Effector CD4-positive, alpha-beta T cell (primary cell): ENCODE measurements at regions not wholly inside any gene's neighbourhood (a gene's known extent, or its start where the extent isn't known, plus 50 kb on each side); places are given as distances from the start of the nearest gene placed in this dataset.

Source experiments
- DNase-seq: peaks from one replicate; pipeline ENCODE4 v3.0.0-alpha.2; 2020

DNA sequence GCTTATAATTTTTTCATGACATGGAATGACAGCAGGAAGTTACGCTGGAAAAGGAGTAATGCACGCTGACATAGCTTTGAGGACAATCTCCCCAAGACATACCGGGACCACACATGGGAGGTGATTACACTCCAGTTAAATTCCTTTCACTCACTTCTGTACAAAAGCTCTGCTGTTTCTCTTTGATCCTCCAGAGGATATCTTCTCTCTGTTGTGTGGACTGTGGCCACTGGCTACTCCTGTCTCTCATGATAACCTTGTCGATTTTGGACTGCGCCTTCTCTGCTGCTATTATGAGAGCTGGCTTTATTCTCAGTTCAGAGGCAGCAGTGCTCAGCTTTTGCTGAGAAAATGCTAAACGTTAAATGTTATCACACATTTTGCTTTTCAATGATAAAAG, 464.6 kb downstream of the FGF9 start:
- DNase-seq, result no peak

DNA sequence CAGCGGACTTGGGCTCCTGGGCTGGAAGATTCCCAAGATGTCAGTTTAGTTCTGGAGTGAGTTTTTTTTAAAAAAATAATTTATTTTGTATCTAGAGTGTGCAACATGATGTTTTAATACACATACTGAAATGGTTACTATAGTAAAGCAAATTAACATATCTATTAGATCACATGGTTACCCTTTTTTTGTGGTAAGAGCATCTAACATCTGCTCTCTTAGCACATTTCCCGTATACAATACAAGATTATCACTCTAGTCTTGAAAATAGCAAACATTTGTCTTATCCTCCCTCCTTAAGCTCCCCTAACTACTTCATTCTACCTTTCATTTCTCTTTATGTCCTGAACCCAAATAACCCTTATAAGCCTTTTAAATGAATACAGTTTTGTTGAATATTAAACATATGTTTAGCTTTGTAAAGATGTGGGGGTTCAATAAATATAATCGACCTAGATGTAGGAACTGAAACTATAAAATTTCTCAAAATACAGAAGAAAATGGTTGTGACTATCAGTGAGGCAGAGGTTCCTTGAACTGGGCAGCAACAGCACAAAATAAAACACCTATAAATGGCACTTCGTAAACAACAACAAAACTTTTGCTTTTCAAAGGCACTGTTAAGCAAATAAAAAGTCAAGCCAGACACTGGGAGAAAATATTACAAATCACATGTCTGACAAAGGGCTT, 466.6 kb downstream of the FGF9 start:
- DNase-seq, result no peak

GRCh38 chr13:22138947-22139346, 468.1 kb downstream of the FGF9 start:
- no peak for DNase-seq

- no peak for DNase-seq
Observed at GRCh38 chr13:22141716-22142115, 470.8 kb downstream of the FGF9 start.

DNA sequence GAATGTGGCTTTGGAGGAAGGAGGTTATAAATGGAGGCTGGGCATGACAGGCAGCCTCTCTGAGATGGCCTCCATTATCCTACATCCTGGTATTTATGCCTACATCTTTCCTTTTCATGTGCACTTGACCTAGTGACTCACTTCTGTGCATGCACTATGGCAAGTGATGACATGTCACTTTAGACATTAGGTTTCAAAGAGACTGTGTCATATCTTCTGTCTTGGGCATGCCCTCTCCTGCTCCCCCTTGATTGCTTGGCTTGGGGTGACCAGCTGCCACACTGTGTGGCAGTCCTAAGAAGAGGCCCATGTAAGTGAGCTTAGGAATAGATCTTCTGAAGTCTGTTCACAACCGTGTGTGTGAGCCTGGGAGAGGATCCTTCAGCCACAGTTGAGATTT, 472.8 kb downstream of the FGF9 start:
- DNase-seq, result no peak

DNA sequence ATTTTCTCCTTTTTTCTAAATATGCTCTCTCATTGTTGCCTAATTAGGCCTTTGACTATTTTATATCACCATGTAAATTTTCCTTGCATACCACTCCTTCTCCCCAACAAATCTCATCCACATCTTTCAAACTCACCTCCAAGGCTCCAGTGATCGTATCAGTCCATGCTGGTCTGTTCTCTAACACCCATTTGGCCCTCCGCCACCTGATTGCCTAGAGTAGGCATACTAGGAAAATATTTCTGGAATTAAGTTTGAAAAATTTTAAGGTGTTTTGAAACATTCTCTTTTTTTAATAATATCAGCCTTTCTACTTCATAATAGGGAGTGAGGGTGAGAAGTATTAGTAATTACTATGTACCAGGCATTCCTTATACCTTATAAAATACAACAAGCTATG, 473.9 kb downstream of the FGF9 start:
- no peak for DNase-seq

DNA sequence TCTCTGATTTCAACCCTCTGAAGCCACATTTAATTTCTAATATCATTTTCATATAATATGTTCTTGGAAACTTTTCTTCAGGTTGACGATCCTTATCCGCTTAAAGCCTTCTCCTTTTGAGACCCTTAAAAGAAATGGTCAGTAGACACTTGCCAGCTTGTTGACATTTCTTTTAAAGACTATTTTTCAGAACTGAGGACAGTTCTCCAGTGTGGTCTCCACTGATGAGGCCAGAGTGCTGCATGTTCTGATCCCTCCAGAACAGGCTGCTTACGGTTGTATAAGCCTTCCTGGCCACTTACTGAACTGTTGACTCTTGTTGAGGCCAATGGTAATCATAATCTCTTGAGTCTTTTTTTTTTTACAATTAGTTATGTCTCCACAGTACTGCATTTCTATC, 477.3 kb downstream of the FGF9 start:
- DNase-seq, result no peak

DNA sequence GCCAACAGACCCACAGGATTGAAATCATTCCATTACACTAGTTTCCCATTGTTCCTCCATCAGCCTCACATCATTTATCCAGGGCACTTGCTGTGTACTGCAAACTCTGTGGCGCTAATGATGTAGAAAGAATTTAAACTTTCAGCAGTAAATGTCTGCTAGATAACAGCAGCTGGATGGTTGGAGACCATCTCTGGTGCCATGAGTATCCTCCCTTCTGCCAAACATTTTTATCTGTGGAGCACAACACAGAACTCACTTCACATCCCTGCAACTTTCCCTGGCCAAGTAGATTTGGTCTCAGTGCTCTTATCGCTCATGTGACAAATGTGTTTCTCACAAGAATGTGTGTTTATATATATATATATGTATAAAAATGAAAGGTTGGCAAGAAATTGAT, 481.9 kb downstream of the FGF9 start:
- no peak for DNase-seq

GRCh38 chr13:22154041-22154440, 483.2 kb downstream of the FGF9 start:
- no peak for DNase-seq

DNA sequence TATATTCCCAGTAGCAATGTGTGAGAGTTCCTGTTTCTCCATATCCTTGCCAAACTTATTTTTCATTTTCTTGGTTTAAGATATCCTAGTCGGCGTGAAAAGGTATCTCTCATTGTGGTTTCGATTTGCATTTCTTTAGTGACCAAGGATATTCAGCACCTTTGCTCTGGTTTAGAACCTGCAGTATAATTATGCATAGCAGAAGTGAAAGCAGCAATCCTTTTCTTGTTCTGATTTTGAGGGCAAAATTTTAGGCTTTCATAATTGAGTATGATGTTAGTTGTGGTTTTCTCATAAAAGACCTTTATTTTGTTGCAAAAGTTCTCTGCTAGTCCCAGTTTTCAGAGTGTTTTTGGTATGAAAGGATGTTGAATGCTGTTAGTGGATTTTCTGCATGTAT, 491.0 kb downstream of the FGF9 start:
- DNase-seq, result no peak

DNA sequence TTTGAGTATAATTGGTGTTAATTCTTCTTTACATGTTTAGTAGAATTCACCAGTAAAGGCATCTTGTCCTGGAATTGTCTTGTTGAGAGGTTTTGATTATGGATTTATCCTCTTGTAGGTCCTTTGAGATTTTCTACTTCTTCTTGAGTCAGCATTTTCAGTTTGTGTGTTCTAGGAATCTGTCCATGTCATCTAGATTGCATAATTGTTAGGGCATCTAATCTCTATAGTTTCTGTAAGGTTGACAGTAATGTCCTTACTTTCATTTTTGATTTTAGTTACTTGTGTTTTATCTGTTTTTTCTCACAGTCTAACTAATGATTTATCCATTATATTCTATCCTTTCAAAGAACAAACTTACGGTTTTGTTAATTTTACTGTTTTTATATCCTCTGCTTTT, 492.0 kb downstream of the FGF9 start:
- no peak for DNase-seq

- DNase-seq, result no peak
Observed at GRCh38 chr13:22168437-22169190, 497.7 kb downstream of the FGF9 start.

DNA sequence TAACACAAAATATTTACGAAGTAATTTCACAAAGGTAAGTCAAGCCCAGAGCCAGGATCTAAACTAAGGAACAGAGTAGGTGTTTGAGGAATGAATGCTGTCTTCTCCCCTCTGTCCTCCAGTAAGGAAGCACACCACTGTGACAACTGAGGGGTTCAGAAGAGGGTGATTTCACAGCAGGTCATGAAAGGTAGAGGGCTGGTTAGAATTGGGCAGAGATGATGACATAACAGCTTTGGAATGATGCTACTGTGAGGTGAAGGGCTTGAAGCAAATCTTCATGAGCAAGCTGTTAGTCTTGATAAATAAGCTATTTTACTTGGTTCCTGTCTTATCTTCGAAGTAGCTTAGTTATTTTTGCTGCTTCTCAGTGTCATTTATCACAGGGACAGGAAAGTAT, 498.6 kb downstream of the FGF9 start:
- DNase-seq, result no peak

GRCh38 chr13:22173610-22174009, 502.7 kb downstream of the FGF9 start:
- no peak for DNase-seq

- no peak for DNase-seq
Observed at GRCh38 chr13:22175241-22175640, 504.4 kb downstream of the FGF9 start.

- no peak for DNase-seq
Observed at GRCh38 chr13:22175815-22176214, 504.9 kb downstream of the FGF9 start.

DNA sequence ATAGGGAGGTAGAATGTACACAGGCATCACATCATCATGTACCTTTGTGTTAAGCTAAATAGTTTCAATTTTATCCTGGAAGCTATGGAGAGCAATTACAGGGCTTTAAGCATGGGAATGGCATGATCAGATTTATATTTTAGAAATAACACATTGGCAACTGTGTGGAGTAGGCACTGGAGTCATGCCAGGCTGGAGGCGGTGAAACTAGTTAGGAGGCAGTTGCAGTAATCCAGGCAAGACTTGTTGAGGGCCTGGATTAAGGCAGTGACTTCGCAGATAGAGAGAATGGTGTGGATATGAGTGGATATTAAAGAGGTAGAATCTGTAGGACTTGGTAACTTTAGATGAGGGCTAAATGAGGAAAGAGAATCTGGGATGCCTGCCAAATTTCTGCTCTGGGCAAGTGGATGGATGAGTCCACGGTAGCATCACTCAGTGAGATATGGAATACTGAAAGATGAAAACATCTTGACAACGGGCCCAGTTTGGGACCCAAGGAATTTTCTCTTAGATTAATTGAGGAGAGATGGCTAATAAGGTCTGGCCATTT, 506.2 kb downstream of the FGF9 start:
- DNase-seq, result no peak

GRCh38 chr13:22178878-22179277, 508.0 kb downstream of the FGF9 start:
- no peak for DNase-seq

- no peak for DNase-seq
Observed at GRCh38 chr13:22187329-22187728, 516.5 kb downstream of the FGF9 start.

- DNase-seq, result no peak
Observed at GRCh38 chr13:22189176-22190048, 518.5 kb downstream of the FGF9 start.

DNA sequence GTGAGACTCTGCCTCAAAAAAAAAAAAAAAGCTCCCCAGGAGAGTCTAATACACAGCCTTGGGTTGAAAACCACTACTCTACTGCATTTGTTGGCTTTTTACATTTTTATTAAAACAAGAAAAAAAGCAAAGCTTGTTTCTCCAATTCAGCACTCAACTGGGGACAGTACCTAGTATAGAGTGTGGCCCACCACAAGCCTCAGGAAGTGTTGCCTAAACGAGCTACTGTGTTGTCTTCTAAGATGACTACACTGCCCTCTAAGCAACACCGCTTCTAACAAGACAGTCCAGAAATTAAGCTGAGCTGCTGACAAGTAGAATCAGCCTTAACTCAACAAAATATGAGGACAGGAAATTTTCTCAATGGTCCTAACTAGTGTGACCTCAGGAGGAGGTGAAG, 522.2 kb downstream of the FGF9 start:
- DNase-seq, result no peak

- no peak for DNase-seq
Observed at GRCh38 chr13:22194106-22194805, 523.4 kb downstream of the FGF9 start.

- DNase-seq, result no peak
Observed at GRCh38 chr13:22195726-22196125, 524.9 kb downstream of the FGF9 start.
